ENCODE measurements at regions not wholly inside any gene's neighbourhood (a gene's known extent, or its start where the extent isn't known, plus 50 kb on each side); places are given as distances from the start of the nearest gene placed in this dataset.
"Not testable (repeated sequence)": the region's sequence is repeated elsewhere in the genome, so short reads cannot be mapped to it uniquely, and the experiment has no call there.

DNA sequence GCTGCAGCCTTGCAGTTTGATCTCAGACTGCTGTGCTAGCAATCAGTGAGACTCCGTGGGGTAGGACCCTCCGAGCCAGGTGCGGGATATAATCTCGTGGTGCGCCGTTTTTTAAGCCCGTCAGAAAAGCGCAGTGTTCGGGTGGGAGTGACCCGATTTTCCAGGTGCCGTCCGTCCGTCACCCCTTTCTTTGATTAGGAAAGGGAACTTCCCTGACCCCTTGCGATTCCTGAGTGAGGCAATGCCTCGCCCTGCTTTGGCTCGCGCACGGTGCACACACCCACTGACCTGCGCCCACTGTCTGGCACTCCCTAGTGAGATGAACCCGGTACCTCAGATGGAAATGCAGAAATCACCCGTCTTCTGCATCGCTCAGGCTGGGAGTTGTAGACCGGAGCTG lies 203.2 kb downstream of the SNCAIP start:
- H3K27me3 Mint-ChIP-seq (ENCODE audit: low read depth); ATAC-seq; POLR2A ChIA-PET; CTCF ChIA-PET; DNase-seq (ENCODE audit: low spot score); H3K36me3 Mint-ChIP-seq; H3K9me3 Mint-ChIP-seq: not testable (repeated sequence)
- Mint-ChIP-seq H3K4me3 (peak overlapping the region; percentile 12), H3K27ac (0 out of 2 replicates have a peak overlapping the region, but pooled peaks have one; percentile 64), H3K4me1 (peaks cover 11% of the 10 kb centered on the region)

DNA sequence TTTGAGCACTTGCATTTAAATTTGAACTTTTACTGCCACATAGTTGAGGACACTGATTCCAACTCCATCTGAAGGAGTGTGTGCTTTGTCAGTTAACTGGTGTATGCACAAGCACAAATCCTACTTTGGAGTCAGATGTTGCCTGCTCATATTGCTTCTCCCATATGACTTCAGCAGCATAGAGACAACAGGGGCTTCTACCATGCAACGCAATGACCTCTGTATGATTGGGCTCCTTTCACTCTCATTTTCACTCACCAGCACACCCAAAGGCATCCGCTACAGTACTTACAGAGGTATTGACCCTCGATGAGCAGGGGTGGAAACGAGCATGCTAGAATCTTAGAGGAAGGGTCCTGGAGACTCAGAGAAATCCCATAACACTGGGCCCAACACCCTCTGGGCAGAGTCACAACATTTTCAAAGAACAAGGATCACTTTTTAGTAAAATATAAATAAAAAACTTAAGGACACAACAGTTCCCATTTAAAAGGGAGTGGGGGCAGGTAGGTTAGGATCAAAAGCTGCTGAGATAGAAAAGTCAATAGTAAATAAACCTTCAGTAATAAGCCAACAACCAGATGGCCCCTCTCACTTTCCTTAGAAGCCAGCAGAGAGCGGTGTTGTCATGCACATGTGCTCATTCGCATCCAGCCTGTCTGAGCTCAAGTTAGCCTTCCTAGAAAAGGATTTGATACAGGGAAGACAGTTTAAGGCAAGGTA lies 203.8 kb downstream of the SNCAIP start:
- Mint-ChIP-seq H3K9me3 (no peaks in the 10 kb centered on the region), H3K4me3 (no peak overlapping the region; the same call in 1 of the 2 replicates), H3K27ac (peak overlapping the region; percentile 64), H3K36me3 (no peaks in the 10 kb centered on the region; the same call in 1 of the 2 replicates), H3K4me1 (peaks cover 11% of the 10 kb centered on the region), H3K27me3 (ENCODE audit: low read depth) (no peaks in the 10 kb centered on the region)
- ATAC-seq, result peak; percentile 98
- POLR2A ChIA-PET, result no interaction called here
- TF ChIP-seq SP1 (CRISPR knock-in tag; conservative IDR thresholded peaks at IDR 0.05) (0 out of 2 replicates have a peak, but pooled peaks have one; percentile 24), ESRRA (CRISPR knock-in tag; IDR thresholded peaks at IDR 0.05; ENCODE audit: borderline replicate concordance) (no peak), SOX15 (CRISPR knock-in tag; IDR thresholded peaks at IDR 0.05) (no peak)
- TF ChIP-seq, protein P1, sequence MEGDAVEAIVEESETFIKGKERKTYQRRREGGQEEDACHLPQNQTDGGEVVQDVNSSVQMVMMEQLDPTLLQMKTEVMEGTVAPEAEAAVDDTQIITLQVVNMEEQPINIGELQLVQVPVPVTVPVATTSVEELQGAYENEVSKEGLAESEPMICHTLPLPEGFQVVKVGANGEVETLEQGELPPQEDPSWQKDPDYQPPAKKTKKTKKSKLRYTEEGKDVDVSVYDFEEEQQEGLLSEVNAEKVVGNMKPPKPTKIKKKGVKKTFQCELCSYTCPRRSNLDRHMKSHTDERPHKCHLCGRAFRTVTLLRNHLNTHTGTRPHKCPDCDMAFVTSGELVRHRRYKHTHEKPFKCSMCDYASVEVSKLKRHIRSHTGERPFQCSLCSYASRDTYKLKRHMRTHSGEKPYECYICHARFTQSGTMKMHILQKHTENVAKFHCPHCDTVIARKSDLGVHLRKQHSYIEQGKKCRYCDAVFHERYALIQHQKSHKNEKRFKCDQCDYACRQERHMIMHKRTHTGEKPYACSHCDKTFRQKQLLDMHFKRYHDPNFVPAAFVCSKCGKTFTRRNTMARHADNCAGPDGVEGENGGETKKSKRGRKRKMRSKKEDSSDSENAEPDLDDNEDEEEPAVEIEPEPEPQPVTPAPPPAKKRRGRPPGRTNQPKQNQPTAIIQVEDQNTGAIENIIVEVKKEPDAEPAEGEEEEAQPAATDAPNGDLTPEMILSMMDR (IDR thresholded peaks at IDR 0.05), result peak; percentile 72
- CTCF ChIA-PET, result interaction anchor here (0.5 to 1.2 kb wide), 45 partner anchors 9 to 907 kb away, joined by 3 to 19 read pairs (median 4); partner anchors contain the start of genes CEP120, PRDM6 and SNX24
- DNase-seq (ENCODE audit: low spot score), result peak; percentile 52

DNA sequence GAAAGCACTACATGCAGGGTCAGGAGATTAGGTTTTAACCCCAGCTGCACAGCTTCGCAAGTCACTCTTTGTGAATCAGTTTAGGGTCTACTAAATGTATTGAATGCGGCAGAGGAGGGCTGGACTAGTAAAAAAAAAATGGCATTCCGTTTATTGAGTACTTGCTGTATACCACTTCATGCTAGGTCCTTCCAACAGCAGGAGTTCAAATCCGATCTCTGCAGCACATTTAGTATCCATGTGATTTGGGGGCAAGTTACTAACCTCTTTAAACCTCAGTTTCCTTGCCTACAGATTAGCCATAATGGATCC lies 204.4 kb downstream of the SNCAIP start:
- Mint-ChIP-seq H3K4me3 (no peak overlapping the region), H3K36me3 (no peaks in the 10 kb centered on the region; the same call in 1 of the 2 replicates), H3K9me3 (no peaks in the 10 kb centered on the region), H3K27ac (no peak overlapping the region), H3K27me3 (ENCODE audit: low read depth) (no peaks in the 10 kb centered on the region), H3K4me1 (peaks cover 11% of the 10 kb centered on the region)
- ATAC-seq (no peak), DNase-seq (ENCODE audit: low spot score) (no peak)
- CTCF ChIA-PET, result interaction anchor here (0.5 to 1.2 kb wide), 45 partner anchors 10 to 907 kb away, joined by 3 to 19 read pairs (median 4); partner anchors contain the start of genes CEP120, PRDM6 and SNX24
- POLR2A ChIA-PET, result no interaction called here
- TF ChIP-seq, protein P2, sequence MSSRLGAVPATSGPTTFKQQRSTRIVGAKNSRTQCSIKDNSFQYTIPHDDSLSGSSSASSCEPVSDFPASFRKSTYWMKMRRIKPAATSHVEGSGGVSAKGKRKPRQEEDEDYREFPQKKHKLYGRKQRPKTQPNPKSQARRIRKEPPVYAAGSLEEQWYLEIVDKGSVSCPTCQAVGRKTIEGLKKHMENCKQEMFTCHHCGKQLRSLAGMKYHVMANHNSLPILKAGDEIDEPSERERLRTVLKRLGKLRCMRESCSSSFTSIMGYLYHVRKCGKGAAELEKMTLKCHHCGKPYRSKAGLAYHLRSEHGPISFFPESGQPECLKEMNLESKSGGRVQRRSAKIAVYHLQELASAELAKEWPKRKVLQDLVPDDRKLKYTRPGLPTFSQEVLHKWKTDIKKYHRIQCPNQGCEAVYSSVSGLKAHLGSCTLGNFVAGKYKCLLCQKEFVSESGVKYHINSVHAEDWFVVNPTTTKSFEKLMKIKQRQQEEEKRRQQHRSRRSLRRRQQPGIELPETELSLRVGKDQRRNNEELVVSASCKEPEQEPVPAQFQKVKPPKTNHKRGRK (CRISPR knock-in tag; IDR thresholded peaks at IDR 0.05; ENCODE audit: borderline replicate concordance), result 0 out of 2 replicates have a peak, but pooled peaks have one; percentile 29
- TF ChIP-seq ZNF671 (CRISPR knock-in tag; IDR thresholded peaks at IDR 0.05), result no peak

DNA sequence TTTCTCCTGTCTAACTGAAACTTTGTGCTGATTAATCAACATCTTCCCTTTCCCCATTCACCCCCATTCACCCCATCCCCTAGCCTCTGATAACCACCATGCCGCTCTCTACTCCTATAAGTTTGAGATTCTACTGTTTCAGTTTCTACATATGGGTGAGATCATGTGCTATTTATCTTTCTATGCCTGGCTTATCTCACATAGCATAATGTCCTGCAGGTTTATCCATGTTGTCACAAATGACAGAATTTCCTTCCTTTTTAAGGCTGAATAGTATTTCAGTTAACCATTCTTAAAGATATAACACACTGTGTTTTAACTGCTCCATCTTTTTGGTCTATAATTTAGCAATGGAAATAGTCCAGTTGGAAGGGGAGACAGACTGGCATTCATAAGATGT lies 205.1 kb downstream of the SNCAIP start:
- POLR2A ChIA-PET, result interaction anchor here (1.0 kb wide), 1 partner anchor 567 kb away, joined by 3 read pairs; no protein-coding TSS in a partner anchor
- no peaks in the 10 kb centered on the region for H3K9me3 Mint-ChIP-seq
- H3K27me3 Mint-ChIP-seq (ENCODE audit: low read depth), result no peaks in the 10 kb centered on the region
- H3K4me1 Mint-ChIP-seq, result peaks cover 11% of the 10 kb centered on the region
- ATAC-seq (no peak), DNase-seq (ENCODE audit: low spot score) (no peak)
- H3K4me3 Mint-ChIP-seq, result no peak overlapping the region
- CTCF ChIA-PET, result no interaction called here
- H3K27ac Mint-ChIP-seq, result no peak overlapping the region
- H3K36me3 Mint-ChIP-seq, result no peaks in the 10 kb centered on the region; the same call in 1 of the 2 replicates
- TF ChIP-seq, protein P3, sequence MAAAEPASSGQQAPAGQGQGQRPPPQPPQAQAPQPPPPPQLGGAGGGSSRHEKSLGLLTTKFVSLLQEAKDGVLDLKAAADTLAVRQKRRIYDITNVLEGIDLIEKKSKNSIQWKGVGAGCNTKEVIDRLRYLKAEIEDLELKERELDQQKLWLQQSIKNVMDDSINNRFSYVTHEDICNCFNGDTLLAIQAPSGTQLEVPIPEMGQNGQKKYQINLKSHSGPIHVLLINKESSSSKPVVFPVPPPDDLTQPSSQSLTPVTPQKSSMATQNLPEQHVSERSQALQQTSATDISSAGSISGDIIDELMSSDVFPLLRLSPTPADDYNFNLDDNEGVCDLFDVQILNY (CRISPR knock-in tag; IDR thresholded peaks at IDR 0.05), result no peak
- TF ChIP-seq, protein P4, sequence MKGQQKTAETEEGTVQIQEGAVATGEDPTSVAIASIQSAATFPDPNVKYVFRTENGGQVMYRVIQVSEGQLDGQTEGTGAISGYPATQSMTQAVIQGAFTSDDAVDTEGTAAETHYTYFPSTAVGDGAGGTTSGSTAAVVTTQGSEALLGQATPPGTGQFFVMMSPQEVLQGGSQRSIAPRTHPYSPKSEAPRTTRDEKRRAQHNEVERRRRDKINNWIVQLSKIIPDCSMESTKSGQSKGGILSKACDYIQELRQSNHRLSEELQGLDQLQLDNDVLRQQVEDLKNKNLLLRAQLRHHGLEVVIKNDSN (CRISPR knock-in tag; IDR thresholded peaks at IDR 0.05), result no peak
- TF ChIP-seq ESRRA (CRISPR knock-in tag; IDR thresholded peaks at IDR 0.05; ENCODE audit: borderline replicate concordance) (no peak), FOXP1 (CRISPR knock-in tag; IDR thresholded peaks at IDR 0.05; ENCODE audit: borderline replicate concordance) (no peak), CREB1 (CRISPR knock-in tag; IDR thresholded peaks at IDR 0.05) (no peak), ZNF263 (CRISPR knock-in tag; IDR thresholded peaks at IDR 0.05; ENCODE audit: low read depth) (no peak), GABPB1 (CRISPR knock-in tag; IDR thresholded peaks at IDR 0.05) (no peak)
- TF ChIP-seq, protein P5, sequence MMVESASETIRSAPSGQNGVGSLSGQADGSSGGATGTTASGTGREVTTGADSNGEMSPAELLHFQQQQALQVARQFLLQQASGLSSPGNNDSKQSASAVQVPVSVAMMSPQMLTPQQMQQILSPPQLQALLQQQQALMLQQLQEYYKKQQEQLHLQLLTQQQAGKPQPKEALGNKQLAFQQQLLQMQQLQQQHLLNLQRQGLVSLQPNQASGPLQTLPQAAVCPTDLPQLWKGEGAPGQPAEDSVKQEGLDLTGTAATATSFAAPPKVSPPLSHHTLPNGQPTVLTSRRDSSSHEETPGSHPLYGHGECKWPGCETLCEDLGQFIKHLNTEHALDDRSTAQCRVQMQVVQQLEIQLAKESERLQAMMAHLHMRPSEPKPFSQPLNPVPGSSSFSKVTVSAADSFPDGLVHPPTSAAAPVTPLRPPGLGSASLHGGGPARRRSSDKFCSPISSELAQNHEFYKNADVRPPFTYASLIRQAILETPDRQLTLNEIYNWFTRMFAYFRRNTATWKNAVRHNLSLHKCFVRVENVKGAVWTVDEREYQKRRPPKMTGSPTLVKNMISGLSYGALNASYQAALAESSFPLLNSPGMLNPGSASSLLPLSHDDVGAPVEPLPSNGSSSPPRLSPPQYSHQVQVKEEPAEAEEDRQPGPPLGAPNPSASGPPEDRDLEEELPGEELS (CRISPR knock-in tag; IDR thresholded peaks at IDR 0.05), result no peak
- TF ChIP-seq, protein P6, sequence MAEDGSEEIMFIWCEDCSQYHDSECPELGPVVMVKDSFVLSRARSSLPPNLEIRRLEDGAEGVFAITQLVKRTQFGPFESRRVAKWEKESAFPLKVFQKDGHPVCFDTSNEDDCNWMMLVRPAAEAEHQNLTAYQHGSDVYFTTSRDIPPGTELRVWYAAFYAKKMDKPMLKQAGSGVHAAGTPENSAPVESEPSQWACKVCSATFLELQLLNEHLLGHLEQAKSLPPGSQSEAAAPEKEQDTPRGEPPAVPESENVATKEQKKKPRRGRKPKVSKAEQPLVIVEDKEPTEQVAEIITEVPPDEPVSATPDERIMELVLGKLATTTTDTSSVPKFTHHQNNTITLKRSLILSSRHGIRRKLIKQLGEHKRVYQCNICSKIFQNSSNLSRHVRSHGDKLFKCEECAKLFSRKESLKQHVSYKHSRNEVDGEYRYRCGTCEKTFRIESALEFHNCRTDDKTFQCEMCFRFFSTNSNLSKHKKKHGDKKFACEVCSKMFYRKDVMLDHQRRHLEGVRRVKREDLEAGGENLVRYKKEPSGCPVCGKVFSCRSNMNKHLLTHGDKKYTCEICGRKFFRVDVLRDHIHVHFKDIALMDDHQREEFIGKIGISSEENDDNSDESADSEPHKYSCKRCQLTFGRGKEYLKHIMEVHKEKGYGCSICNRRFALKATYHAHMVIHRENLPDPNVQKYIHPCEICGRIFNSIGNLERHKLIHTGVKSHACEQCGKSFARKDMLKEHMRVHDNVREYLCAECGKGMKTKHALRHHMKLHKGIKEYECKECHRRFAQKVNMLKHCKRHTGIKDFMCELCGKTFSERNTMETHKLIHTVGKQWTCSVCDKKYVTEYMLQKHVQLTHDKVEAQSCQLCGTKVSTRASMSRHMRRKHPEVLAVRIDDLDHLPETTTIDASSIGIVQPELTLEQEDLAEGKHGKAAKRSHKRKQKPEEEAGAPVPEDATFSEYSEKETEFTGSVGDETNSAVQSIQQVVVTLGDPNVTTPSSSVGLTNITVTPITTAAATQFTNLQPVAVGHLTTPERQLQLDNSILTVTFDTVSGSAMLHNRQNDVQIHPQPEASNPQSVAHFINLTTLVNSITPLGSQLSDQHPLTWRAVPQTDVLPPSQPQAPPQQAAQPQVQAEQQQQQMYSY (CRISPR knock-in tag; IDR thresholded peaks at IDR 0.05), result no peak
- TF ChIP-seq, protein P7, sequence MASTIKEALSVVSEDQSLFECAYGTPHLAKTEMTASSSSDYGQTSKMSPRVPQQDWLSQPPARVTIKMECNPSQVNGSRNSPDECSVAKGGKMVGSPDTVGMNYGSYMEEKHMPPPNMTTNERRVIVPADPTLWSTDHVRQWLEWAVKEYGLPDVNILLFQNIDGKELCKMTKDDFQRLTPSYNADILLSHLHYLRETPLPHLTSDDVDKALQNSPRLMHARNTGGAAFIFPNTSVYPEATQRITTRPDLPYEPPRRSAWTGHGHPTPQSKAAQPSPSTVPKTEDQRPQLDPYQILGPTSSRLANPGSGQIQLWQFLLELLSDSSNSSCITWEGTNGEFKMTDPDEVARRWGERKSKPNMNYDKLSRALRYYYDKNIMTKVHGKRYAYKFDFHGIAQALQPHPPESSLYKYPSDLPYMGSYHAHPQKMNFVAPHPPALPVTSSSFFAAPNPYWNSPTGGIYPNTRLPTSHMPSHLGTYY (CRISPR knock-in tag; IDR thresholded peaks at IDR 0.05), result no peak

Data from WTC11 (cell line).